ENCODE measurements at regions not wholly inside any gene's neighbourhood (a gene's known extent, or its start where the extent isn't known, plus 50 kb on each side); places are given as distances from the start of the nearest gene placed in this dataset.
"Not testable (repeated sequence)": the region's sequence is repeated elsewhere in the genome, so short reads cannot be mapped to it uniquely, and the experiment has no call there.

DNA sequence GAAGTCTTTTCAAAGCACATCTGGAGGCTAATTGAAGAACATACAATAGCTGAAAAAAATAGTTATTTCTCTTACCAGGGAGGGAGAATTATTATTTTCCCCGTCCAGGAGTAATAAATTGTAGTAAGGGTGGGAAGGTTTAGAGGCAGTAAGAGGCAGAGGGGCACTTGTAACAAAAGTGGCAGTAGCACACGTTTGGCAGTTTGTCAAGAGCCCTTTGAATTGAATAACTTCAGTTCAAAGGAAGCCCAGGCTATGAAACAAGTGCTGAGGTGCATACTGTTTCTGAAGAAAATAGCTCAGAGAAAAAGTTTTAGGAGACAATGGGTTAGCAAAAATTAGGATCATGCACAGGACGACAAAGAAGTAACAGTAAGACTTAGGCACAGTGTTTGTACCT lies 451.3 kb downstream of the LRRC70 start:
- Histone ChIP-seq H3K27ac (no peak overlapping the region), H3K27me3 (no peaks in the 10 kb centered on the region), H3K4me1 (no peaks in the 10 kb centered on the region), H3K4me3 (no peak overlapping the region), H3K36me3 (no peaks in the 10 kb centered on the region), H3K9me3 (no peaks in the 10 kb centered on the region)
- intact Hi-C loops (cut with DNase I; ENCODE audit: low total_unique reads), result no loop called here
- TF ChIP-seq, protein P1, sequence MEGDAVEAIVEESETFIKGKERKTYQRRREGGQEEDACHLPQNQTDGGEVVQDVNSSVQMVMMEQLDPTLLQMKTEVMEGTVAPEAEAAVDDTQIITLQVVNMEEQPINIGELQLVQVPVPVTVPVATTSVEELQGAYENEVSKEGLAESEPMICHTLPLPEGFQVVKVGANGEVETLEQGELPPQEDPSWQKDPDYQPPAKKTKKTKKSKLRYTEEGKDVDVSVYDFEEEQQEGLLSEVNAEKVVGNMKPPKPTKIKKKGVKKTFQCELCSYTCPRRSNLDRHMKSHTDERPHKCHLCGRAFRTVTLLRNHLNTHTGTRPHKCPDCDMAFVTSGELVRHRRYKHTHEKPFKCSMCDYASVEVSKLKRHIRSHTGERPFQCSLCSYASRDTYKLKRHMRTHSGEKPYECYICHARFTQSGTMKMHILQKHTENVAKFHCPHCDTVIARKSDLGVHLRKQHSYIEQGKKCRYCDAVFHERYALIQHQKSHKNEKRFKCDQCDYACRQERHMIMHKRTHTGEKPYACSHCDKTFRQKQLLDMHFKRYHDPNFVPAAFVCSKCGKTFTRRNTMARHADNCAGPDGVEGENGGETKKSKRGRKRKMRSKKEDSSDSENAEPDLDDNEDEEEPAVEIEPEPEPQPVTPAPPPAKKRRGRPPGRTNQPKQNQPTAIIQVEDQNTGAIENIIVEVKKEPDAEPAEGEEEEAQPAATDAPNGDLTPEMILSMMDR (IDR thresholded peaks at IDR 0.05 in 4 of 5, conservative IDR thresholded peaks at IDR 0.05 in 1 of 5), result no peak
- TF ChIP-seq POLR2A (IDR thresholded peaks at IDR 0.05), result no peak
- in situ Hi-C loops (cut with MboI; ENCODE audit: low sequenced_read_pairs in 4 of 4), result no loop called here
- DNase-seq (no peak), ATAC-seq (no peak)

GRCh38 chr5:63025679-63026078 lies 447.1 kb downstream of the LRRC70 start:
- H3K9me3 ChIP-seq, result no peaks in the 10 kb centered on the region
- in situ Hi-C loops (cut with MboI; ENCODE audit: low sequenced_read_pairs in 4 of 4), result no loop called here
- intact Hi-C loops (cut with DNase I; ENCODE audit: low total_unique reads), result no loop called here

GRCh38 chr5:63022403-63022802 lies 443.8 kb downstream of the LRRC70 start:
- ATAC-seq, result no peak
- DNase-seq, result no peak
- Histone ChIP-seq H3K36me3 (no peaks in the 10 kb centered on the region), H3K27me3 (no peaks in the 10 kb centered on the region), H3K9me3 (no peaks in the 10 kb centered on the region), H3K27ac (no peak overlapping the region), H3K4me3 (no peak overlapping the region), H3K4me1 (no peaks in the 10 kb centered on the region)
- TF ChIP-seq, protein P1 (IDR thresholded peaks at IDR 0.05 in 4 of 5, conservative IDR thresholded peaks at IDR 0.05 in 1 of 5), result no peak
- TF ChIP-seq POLR2A (IDR thresholded peaks at IDR 0.05), result no peak
- in situ Hi-C loops (cut with MboI; ENCODE audit: low sequenced_read_pairs in 4 of 4), result no loop called here
- intact Hi-C loops (cut with DNase I; ENCODE audit: low total_unique reads), result no loop called here

More at GRCh38 chr5:63025679-63026078, 447.1 kb downstream of the LRRC70 start:
- H3K36me3 ChIP-seq, result no peaks in the 10 kb centered on the region
- no peaks in the 10 kb centered on the region for H3K4me1 ChIP-seq
- no peak for TF ChIP-seq POLR2A (IDR thresholded peaks at IDR 0.05)
- TF ChIP-seq, protein P1 (IDR thresholded peaks at IDR 0.05 in 4 of 5, conservative IDR thresholded peaks at IDR 0.05 in 1 of 5), result no peak
- ATAC-seq, result no peak
- H3K4me3 ChIP-seq, result no peak overlapping the region
- no peaks in the 10 kb centered on the region for H3K27me3 ChIP-seq
- no peak for DNase-seq
- H3K27ac ChIP-seq, result no peak overlapping the region

GRCh38 chr5:63011158-63011557 lies 432.5 kb downstream of the LRRC70 start:
- TF ChIP-seq, protein P1 (IDR thresholded peaks at IDR 0.05 in 4 of 5, conservative IDR thresholded peaks at IDR 0.05 in 1 of 5), result no peak
- TF ChIP-seq POLR2A (IDR thresholded peaks at IDR 0.05), result no peak
- H3K36me3 ChIP-seq, result no peaks in the 10 kb centered on the region
- no peaks in the 10 kb centered on the region for H3K27me3 ChIP-seq
- ATAC-seq, result no peak
- in situ Hi-C loops (cut with MboI; ENCODE audit: low sequenced_read_pairs in 4 of 4), result no loop called here
- no peaks in the 10 kb centered on the region for H3K4me1 ChIP-seq
- intact Hi-C loops (cut with DNase I; ENCODE audit: low total_unique reads), result no loop called here
- peaks cover 0 to 9% (median 0%) of the 10 kb centered on the region in 3 donors for H3K9me3 ChIP-seq
- DNase-seq, result no peak
- no peak overlapping the region for H3K27ac ChIP-seq
- no peak overlapping the region for H3K4me3 ChIP-seq

DNA sequence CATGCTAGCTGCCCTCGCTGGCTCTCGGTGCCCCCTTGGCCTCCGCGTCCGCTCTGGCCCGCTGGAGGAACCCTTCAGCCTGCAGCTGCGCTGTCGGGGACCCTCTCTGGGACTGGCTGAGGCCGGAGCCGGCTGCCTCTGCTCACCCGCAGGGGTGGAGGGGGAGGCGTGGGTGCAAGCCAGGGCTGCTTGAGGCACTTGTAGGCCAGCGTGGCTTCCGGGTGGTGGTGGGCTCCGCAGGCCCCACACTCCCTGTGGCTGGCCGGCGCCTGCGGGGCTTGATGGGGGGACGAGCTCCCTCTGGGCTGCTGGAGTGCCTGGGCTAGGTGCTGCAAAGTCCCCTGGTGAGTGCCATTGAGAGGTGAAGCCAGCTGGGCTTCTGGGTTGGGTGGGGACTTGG lies 429.6 kb downstream of the LRRC70 start:
- Histone ChIP-seq H3K4me1 (no peaks in the 10 kb centered on the region), H3K27me3 (no peaks in the 10 kb centered on the region), H3K4me3 (no peak overlapping the region), H3K27ac (no peak overlapping the region), H3K36me3 (no peaks in the 10 kb centered on the region), H3K9me3 (peaks cover 0 to 9% (median 0%) of the 10 kb centered on the region in 3 donors)
- intact Hi-C loops (cut with DNase I; ENCODE audit: low total_unique reads), result no loop called here
- TF ChIP-seq, protein P1 (IDR thresholded peaks at IDR 0.05 in 4 of 5, conservative IDR thresholded peaks at IDR 0.05 in 1 of 5), result no peak
- no peak for TF ChIP-seq POLR2A (IDR thresholded peaks at IDR 0.05)
- no peak for ATAC-seq
- in situ Hi-C loops (cut with MboI; ENCODE audit: low sequenced_read_pairs in 4 of 4), result no loop called here
- DNase-seq, result no peak

- H3K9me3 ChIP-seq; intact Hi-C loops (cut with DNase I; ENCODE audit: low total_unique reads); H3K4me3 ChIP-seq; H3K4me1 ChIP-seq; H3K36me3 ChIP-seq; H3K27me3 ChIP-seq; ATAC-seq; DNase-seq; H3K27ac ChIP-seq; in situ Hi-C loops (cut with MboI; ENCODE audit: low sequenced_read_pairs in 4 of 4): not testable (repeated sequence)
These were observed 416.2 kb downstream of the LRRC70 start for GRCh38 chr5:62994842-62995241.
